GM12875 (cell line): ENCODE measurements at regions not wholly inside any gene's neighbourhood (a gene's known extent, or its start where the extent isn't known, plus 50 kb on each side); places are given as distances from the start of the nearest gene placed in this dataset.

Experiments
- H3K4me3 ChIP-seq: one replicate; pipeline ENCODE4 v1.5.1; 2011; ENCODE audit warnings: low read depth, low read length, control low read depth
- TF ChIP-seq, protein P1 (sequence below): IDR thresholded peaks from 2 replicates; pipeline ENCODE4 v1.5.1; 2011; ENCODE audit warnings: low read depth, mild to moderate bottlenecking, control low read depth, inconsistent platforms, low read length, moderate library complexity, borderline replicate concordance; ENCODE audit not compliant: insufficient read depth

- TF ChIP-seq, protein P1, sequence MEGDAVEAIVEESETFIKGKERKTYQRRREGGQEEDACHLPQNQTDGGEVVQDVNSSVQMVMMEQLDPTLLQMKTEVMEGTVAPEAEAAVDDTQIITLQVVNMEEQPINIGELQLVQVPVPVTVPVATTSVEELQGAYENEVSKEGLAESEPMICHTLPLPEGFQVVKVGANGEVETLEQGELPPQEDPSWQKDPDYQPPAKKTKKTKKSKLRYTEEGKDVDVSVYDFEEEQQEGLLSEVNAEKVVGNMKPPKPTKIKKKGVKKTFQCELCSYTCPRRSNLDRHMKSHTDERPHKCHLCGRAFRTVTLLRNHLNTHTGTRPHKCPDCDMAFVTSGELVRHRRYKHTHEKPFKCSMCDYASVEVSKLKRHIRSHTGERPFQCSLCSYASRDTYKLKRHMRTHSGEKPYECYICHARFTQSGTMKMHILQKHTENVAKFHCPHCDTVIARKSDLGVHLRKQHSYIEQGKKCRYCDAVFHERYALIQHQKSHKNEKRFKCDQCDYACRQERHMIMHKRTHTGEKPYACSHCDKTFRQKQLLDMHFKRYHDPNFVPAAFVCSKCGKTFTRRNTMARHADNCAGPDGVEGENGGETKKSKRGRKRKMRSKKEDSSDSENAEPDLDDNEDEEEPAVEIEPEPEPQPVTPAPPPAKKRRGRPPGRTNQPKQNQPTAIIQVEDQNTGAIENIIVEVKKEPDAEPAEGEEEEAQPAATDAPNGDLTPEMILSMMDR: no peak
- H3K4me3 ChIP-seq: no peak overlapping the region
Measured at GRCh38 chr12:123059500-123059899, 79.0 kb downstream of the ARL6IP4 start.

GRCh38 chr12:123058980-123059379 lies 78.5 kb downstream of the ARL6IP4 start:
- TF ChIP-seq, protein P1: no peak
- H3K4me3 ChIP-seq: no peak overlapping the region

- no peak overlapping the region for H3K4me3 ChIP-seq
- TF ChIP-seq, protein P1: no peak
Measured at GRCh38 chr12:123058481-123058880, 78.0 kb downstream of the ARL6IP4 start.

DNA sequence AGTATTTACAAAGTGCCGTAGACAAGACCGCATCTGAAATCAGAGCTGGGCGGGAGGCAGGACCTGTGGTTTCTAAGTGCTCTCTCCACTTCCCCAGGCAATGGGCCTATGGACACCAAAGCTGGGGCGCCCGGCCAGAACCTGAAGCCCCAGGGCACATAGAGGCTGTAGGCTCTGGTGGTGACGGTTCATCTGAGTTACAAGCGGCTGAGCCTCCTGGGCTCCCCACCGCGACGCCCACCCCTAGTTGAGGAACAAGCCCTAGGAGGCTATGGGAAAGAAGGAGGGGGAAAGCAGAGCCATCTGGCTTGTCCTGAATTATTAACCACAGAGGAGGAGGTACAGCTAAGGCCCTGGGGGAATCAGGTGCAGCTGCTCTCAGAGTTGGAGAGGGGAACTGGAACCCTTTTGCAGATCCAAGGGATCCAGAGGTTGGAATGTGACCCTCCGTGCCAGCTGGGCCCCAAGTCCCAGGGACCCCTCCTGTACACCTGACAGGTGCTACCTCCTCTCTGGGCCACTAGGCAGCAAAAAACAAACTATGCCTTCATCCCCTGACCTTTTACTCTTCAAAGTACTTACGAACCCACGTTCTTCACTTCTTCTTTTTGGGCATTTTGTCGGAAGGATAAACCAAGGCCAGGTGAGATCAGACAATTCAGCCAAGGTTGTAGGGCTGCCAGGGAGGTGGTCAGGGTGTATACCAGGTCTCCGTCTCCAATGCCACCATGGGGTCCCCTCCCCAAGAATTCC lies 77.2 kb downstream of the ARL6IP4 start:
- TF ChIP-seq, protein P1: no peak

DNA sequence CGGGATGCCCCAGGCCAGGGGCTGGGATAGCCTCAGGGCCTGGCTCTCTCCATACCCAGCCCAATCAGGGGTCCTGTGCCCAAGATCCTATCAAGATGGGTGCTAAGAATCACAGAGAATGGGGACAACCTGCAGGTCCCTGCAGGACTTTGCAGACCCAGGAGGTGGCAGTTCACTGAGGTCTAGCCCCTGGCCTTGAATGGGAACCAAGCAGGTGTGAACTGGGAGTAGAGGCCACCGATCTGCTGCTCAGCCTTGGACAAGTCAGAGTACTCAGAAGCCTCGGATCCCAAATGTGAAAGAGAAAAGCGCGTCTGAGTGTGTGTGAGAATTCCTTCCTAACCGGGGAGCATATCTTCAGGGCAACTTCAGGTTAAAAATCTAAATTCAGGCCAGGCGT lies 76.2 kb downstream of the ARL6IP4 start:
- no peak overlapping the region for H3K4me3 ChIP-seq
- TF ChIP-seq, protein P1: no peak

More for the DNA sequence above, 77.2 kb downstream of the ARL6IP4 start:
- no peak overlapping the region for H3K4me3 ChIP-seq

- TF ChIP-seq, protein P1: no peak
- H3K4me3 ChIP-seq: no peak overlapping the region
Measured at GRCh38 chr12:123056053-123056452, 75.6 kb downstream of the ARL6IP4 start.

GRCh38 chr12:123055281-123055766 lies 74.8 kb downstream of the ARL6IP4 start:
- no peak overlapping the region for H3K4me3 ChIP-seq
- TF ChIP-seq, protein P1: no peak
